M059J (cell line): ENCODE measurements at regions not wholly inside any gene's neighbourhood (a gene's known extent, or its start where the extent isn't known, plus 50 kb on each side); places are given as distances from the start of the nearest gene placed in this dataset.

Experiments used
- DNase-seq: peaks from one replicate; pipeline ENCODE4 v3.0.0-alpha.2; 2012; ENCODE audit warnings: low read depth

DNA sequence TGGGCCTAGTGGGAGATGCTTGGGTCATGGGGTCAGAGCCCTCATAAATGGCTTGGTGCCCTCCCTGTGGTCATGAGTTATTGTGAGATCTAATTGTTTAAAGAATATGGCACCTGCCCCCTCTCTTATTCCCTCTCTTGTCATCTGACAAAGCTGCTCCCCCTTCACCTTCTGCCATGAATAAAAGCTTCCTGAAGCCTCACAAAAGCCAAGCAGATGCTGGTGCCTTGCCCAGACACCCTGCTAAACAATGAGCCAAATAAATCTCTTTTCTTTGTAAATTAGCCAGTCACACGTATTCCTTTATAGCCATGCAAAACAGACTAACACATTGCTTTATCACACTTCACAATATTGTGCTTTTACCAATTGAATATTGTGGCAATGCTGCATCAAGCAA, 82.8 kb upstream of the PDE4D start:
- no peak for DNase-seq

DNA sequence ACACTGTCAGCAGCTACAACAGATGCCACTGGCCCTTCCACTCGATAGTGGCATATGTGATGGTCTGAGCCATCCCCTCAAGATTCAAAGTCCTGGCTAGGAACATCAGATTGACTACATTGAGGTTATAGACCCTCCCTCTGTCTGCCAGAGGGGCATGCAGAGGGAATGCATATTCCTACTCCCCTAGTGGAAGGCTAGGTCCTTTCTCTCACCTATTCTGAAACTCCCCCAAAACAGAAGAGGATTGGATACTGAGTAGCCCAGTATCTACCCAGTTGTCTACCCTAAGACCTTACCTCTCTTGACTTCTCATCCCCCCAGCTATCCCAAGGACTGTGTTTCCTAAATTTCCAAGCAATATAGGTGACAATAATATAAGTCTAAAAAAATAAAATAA, 78.5 kb upstream of the PDE4D start:
- no peak for DNase-seq

- no peak for DNase-seq
Measured at GRCh38 chr5:59959330-59959729, 65.8 kb upstream of the PDE4D start.

DNA sequence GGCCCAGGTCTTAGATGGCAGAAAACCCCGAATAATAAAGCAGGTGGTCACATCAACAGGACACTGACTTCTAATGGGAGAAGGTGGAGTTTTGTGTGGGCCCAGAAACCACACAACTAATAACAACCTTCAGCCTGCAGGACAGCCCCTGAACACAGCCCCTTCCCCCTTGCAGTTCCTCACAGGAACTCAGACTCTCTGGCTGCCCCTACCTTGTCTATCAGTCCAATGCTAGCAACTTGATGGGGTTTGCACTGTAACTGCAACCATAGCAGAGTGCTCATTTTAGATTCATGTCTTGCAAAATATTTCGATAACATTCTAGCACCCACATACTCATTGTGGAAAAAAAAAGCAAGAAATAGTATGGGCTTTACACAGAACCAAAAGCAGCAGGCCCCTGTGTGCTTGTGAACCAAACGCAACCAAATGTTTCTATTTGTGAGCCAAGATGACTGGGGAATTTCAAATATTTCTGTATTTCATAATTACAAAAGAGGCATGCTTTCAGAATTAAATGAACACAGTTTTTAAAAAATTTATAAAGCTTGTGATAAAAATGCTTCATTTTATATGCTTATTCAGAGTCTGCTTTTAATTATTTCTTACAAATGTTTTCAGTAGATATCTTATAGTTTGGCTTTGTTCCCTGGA, 62.7 kb upstream of the PDE4D start:
- no peak for DNase-seq

- no peak for DNase-seq
Measured at GRCh38 chr5:59955241-59955640, 61.7 kb upstream of the PDE4D start.

DNA sequence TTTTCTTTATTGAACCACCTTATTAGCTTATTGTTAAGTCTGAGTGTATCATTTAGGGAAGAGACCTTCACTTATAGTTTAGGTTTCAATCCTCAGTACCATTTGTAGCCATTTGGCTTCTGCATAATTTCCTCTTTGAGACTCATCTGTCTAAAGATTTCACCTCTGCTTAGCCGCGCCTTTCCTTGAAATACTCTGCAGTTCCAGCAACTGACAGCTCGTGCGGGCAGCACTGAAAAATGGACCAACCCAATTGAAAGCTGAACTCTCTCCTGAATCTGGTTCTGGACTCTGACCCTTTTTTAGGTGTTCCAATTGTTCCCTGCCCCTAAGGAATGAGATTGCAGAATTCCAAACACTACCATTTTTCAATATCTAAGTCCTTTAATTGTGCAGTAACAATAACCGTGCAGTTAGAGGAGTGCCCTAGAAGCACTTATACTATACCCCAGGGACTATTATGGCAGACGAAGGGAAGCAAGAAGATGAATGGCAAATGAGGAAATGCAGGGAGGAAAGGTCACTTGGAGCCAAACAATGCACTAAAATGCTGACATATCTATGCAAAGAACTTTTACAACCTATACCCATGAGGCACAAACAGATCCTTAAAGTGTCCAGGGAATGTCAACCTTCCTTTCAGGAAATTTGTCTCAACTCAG, 50.1 kb upstream of the PDE4D start:
- no peak for DNase-seq
